ENCODE measurements at regions not wholly inside any gene's neighbourhood (a gene's known extent, or its start where the extent isn't known, plus 50 kb on each side); places are given as distances from the start of the nearest gene placed in this dataset.

GRCh38 chr6:145263778-145264211 is 471.5 kb downstream of the EPM2A start:
- Histone ChIP-seq H3K27ac (ENCODE audit: low read depth) (no peak overlapping the region), H3K4me3 (no peak overlapping the region), H2AFZ (no peak overlapping the region), H3K36me3 (ENCODE audit: insufficient read depth) (no peaks in the 10 kb centered on the region), H3K27me3 (ENCODE audit: insufficient read depth) (no peaks in the 10 kb centered on the region), H3K4me1 (ENCODE audit: insufficient read depth) (no peaks in the 10 kb centered on the region), H3K79me2 (replicated peaks; ENCODE audit: insufficient read depth) (no peaks in the 10 kb centered on the region), H4K20me1 (replicated peaks; ENCODE audit: insufficient read depth) (no peaks in the 10 kb centered on the region), H3K9me2 (ENCODE audit: insufficient read depth) (no peaks in the 10 kb centered on the region), H3K4me2 (no peak overlapping the region), H3F3A (replicated peaks; ENCODE audit: low read depth) (no peaks in the 10 kb centered on the region)
- Mint-ChIP-seq H3K27me3 (ENCODE audit: insufficient read depth, low read depth, poor library complexity) (no peaks in the 10 kb centered on the region), H3K36me3 (ENCODE audit: low read depth) (no peaks in the 10 kb centered on the region), H3K4me3 (no peak overlapping the region), H3K4me1 (no peaks in the 10 kb centered on the region), H3K27ac (no peak overlapping the region; the same call in 1 of the 2 replicates), H3K9me3 (no peaks in the 10 kb centered on the region)
- TF ChIP-seq NANOG (IDR thresholded peaks at IDR 0.05; ENCODE audit: borderline replicate concordance) = no peak
- TF ChIP-seq, protein P1, sequence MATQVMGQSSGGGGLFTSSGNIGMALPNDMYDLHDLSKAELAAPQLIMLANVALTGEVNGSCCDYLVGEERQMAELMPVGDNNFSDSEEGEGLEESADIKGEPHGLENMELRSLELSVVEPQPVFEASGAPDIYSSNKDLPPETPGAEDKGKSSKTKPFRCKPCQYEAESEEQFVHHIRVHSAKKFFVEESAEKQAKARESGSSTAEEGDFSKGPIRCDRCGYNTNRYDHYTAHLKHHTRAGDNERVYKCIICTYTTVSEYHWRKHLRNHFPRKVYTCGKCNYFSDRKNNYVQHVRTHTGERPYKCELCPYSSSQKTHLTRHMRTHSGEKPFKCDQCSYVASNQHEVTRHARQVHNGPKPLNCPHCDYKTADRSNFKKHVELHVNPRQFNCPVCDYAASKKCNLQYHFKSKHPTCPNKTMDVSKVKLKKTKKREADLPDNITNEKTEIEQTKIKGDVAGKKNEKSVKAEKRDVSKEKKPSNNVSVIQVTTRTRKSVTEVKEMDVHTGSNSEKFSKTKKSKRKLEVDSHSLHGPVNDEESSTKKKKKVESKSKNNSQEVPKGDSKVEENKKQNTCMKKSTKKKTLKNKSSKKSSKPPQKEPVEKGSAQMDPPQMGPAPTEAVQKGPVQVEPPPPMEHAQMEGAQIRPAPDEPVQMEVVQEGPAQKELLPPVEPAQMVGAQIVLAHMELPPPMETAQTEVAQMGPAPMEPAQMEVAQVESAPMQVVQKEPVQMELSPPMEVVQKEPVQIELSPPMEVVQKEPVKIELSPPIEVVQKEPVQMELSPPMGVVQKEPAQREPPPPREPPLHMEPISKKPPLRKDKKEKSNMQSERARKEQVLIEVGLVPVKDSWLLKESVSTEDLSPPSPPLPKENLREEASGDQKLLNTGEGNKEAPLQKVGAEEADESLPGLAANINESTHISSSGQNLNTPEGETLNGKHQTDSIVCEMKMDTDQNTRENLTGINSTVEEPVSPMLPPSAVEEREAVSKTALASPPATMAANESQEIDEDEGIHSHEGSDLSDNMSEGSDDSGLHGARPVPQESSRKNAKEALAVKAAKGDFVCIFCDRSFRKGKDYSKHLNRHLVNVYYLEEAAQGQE (IDR thresholded peaks at IDR 0.05; ENCODE audit: unreplicated experiment) = no peak
- TF ChIP-seq POLR2AphosphoS5 (IDR thresholded peaks at IDR 0.05; ENCODE audit: low read depth) = no peak
- TF ChIP-seq JUNB (IDR thresholded peaks at IDR 0.05; ENCODE audit: unreplicated experiment) = no peak
- no peak for TF ChIP-seq ZNF114 (CRISPR knock-in tag; IDR thresholded peaks at IDR 0.05)
- no peak for TF ChIP-seq CTCF (conservative IDR thresholded peaks at IDR 0.05; ENCODE audit: low read depth in 2 of 2)
- no peak for TF ChIP-seq CREB1 (CRISPR knock-in tag; IDR thresholded peaks at IDR 0.05; ENCODE audit: low read depth)
- no peak for TF ChIP-seq EZH2 (IDR thresholded peaks at IDR 0.05; ENCODE audit: low read depth, unreplicated experiment)
- TF ChIP-seq, protein P2, sequence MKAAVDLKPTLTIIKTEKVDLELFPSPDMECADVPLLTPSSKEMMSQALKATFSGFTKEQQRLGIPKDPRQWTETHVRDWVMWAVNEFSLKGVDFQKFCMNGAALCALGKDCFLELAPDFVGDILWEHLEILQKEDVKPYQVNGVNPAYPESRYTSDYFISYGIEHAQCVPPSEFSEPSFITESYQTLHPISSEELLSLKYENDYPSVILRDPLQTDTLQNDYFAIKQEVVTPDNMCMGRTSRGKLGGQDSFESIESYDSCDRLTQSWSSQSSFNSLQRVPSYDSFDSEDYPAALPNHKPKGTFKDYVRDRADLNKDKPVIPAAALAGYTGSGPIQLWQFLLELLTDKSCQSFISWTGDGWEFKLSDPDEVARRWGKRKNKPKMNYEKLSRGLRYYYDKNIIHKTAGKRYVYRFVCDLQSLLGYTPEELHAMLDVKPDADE (IDR thresholded peaks at IDR 0.05) = no peak
- TF ChIP-seq, protein P3, sequence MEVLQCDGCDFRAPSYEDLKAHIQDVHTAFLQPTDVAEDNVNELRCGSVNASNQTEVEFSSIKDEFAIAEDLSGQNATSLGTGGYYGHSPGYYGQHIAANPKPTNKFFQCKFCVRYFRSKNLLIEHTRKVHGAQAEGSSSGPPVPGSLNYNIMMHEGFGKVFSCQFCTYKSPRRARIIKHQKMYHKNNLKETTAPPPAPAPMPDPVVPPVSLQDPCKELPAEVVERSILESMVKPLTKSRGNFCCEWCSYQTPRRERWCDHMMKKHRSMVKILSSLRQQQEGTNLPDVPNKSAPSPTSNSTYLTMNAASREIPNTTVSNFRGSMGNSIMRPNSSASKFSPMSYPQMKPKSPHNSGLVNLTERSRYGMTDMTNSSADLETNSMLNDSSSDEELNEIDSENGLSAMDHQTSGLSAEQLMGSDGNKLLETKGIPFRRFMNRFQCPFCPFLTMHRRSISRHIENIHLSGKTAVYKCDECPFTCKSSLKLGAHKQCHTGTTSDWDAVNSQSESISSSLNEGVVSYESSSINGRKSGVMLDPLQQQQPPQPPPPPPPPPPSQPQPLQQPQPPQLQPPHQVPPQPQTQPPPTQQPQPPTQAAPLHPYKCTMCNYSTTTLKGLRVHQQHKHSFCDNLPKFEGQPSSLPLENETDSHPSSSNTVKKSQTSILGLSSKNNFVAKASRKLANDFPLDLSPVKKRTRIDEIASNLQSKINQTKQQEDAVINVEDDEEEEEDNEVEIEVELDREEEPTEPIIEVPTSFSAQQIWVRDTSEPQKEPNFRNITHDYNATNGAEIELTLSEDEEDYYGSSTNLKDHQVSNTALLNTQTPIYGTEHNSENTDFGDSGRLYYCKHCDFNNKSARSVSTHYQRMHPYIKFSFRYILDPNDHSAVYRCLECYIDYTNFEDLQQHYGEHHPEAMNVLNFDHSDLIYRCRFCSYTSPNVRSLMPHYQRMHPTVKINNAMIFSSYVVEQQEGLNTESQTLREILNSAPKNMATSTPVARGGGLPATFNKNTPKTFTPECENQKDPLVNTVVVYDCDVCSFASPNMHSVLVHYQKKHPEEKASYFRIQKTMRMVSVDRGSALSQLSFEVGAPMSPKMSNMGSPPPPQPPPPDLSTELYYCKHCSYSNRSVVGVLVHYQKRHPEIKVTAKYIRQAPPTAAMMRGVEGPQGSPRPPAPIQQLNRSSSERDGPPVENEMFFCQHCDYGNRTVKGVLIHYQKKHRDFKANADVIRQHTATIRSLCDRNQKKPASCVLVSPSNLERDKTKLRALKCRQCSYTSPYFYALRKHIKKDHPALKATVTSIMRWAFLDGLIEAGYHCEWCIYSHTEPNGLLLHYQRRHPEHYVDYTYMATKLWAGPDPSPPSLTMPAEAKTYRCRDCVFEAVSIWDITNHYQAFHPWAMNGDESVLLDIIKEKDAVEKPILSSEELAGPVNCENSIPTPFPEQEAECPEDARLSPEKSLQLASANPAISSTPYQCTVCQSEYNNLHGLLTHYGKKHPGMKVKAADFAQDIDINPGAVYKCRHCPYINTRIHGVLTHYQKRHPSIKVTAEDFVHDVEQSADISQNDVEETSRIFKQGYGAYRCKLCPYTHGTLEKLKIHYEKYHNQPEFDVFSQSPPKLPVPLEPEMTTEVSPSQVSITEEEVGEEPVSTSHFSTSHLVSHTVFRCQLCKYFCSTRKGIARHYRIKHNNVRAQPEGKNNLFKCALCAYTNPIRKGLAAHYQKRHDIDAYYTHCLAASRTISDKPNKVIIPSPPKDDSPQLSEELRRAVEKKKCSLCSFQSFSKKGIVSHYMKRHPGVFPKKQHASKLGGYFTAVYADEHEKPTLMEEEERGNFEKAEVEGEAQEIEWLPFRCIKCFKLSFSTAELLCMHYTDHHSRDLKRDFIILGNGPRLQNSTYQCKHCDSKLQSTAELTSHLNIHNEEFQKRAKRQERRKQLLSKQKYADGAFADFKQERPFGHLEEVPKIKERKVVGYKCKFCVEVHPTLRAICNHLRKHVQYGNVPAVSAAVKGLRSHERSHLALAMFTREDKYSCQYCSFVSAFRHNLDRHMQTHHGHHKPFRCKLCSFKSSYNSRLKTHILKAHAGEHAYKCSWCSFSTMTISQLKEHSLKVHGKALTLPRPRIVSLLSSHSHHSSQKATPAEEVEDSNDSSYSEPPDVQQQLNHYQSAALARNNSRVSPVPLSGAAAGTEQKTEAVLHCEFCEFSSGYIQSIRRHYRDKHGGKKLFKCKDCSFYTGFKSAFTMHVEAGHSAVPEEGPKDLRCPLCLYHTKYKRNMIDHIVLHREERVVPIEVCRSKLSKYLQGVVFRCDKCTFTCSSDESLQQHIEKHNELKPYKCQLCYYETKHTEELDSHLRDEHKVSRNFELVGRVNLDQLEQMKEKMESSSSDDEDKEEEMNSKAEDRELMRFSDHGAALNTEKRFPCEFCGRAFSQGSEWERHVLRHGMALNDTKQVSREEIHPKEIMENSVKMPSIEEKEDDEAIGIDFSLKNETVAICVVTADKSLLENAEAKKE (CRISPR knock-in tag; IDR thresholded peaks at IDR 0.05) = no peak
- no peak for TF ChIP-seq EZH2phosphoT487 (IDR thresholded peaks at IDR 0.05; ENCODE audit: unreplicated experiment)
- no peak for TF ChIP-seq STAT1 (IDR thresholded peaks at IDR 0.05; ENCODE audit: unreplicated experiment)
- TF ChIP-seq ZNF331 (CRISPR knock-in tag; IDR thresholded peaks at IDR 0.05; ENCODE audit: low read depth) = no peak
- DNase-seq (ENCODE audit: low spot score) (no peak), ATAC-seq (no peak)

All from GM23338 (cell line).